Activated CD4-positive, alpha-beta T cell treated with anti-CD3 and anti-CD28 coated beads for 24 hours (primary cell): ENCODE measurements at regions not wholly inside any gene's neighbourhood (a gene's known extent, or its start where the extent isn't known, plus 50 kb on each side); places are given as distances from the start of the nearest gene placed in this dataset.

Experiments used
- DNase-seq, 2 donors: peaks; one replicate each; pipeline ENCODE4 v3.0.0-alpha.2; 2020; ENCODE audit warnings: low read depth in 2 of 2

GRCh38 chr15:31473385-31474058, 146.9 kb downstream of the KLF13 start:
- no peak for DNase-seq

- no peak for DNase-seq
Observed at GRCh38 chr15:31474059-31474868, 147.6 kb downstream of the KLF13 start.

GRCh38 chr15:31476236-31476810, 149.7 kb downstream of the KLF13 start:
- DNase-seq = no peak

GRCh38 chr15:31476866-31477265, 150.2 kb downstream of the KLF13 start:
- no peak for DNase-seq

GRCh38 chr15:31477301-31477700, 150.7 kb downstream of the KLF13 start:
- DNase-seq = no peak

- DNase-seq = no peak
Observed at GRCh38 chr15:31477851-31478701, 151.4 kb downstream of the KLF13 start.

- no peak for DNase-seq
Observed at GRCh38 chr15:31478702-31479221, 152.1 kb downstream of the KLF13 start.

GRCh38 chr15:31480356-31481025, 153.9 kb downstream of the KLF13 start:
- no peak for DNase-seq

- no peak for DNase-seq
Observed at GRCh38 chr15:31481142-31481541, 154.5 kb downstream of the KLF13 start.

- DNase-seq = no peak
Observed at GRCh38 chr15:31482122-31482922, 155.7 kb downstream of the KLF13 start.

- peak in 1 of 2 donors; percentile 53 for DNase-seq
Observed at GRCh38 chr15:31483053-31483985, 156.7 kb downstream of the KLF13 start.

GRCh38 chr15:31483986-31484951, 157.6 kb downstream of the KLF13 start:
- DNase-seq = no peak

GRCh38 chr15:31484986-31485385, 158.4 kb downstream of the KLF13 start:
- DNase-seq = no peak

- DNase-seq = no peak
Observed at GRCh38 chr15:31485431-31485830, 158.8 kb downstream of the KLF13 start.

GRCh38 chr15:31485911-31486461, 159.4 kb downstream of the KLF13 start:
- DNase-seq = no peak

GRCh38 chr15:31486506-31486905, 159.9 kb downstream of the KLF13 start:
- no peak for DNase-seq

- no peak for DNase-seq
Observed at GRCh38 chr15:31486906-31487695, 160.5 kb downstream of the KLF13 start.
